A549 (cell line): ENCODE measurements at regions not wholly inside any gene's neighbourhood (a gene's known extent, or its start where the extent isn't known, plus 50 kb on each side); places are given as distances from the start of the nearest gene placed in this dataset.

Experiments used
- CEBPB ChIP-seq, 2 experiments: fragments of >200 bp in 1 of 2; sonication (Bioruptor Twin) in 1 of 2; formaldehyde crosslinking in 1 of 2; IDR thresholded peaks; 2 replicates each; pipeline ENCODE4 v1.6.1; 2012 to 2016
- CHD2 ChIP-seq: fragments of 150-350 bp; IDR thresholded peaks from 2 replicates; pipeline ENCODE4 v1.6.1; 2014; ENCODE audit warnings: low read length; ENCODE audit not compliant: partially characterized antibody
- EP300 ChIP-seq, 2 experiments: fragments of >200 bp; sonication (Bioruptor Twin); formaldehyde crosslinking; IDR thresholded peaks; 2 replicates in 1 of 2; 3 replicates in 1 of 2; pipeline ENCODE4 v1.6.1; 2016 to 2017

- TF ChIP-seq CEBPB (IDR thresholded peaks at IDR 0.05) (no peak), EP300 (IDR thresholded peaks at IDR 0.05) (no peak), CHD2 (no peak)
These were observed 262.1 kb upstream of the STS start for GRCh38 chrX:6885396-6885795.
